Stomach smooth muscle (tissue), 2 donors: ENCODE measurements at regions not wholly inside any gene's neighbourhood (a gene's known extent, or its start where the extent isn't known, plus 50 kb on each side); places are given as distances from the start of the nearest gene placed in this dataset.

ENCODE experiments used
- H3K27ac ChIP-seq: one replicate; pipeline ENCODE4 v1.7.0; 2013; ENCODE audit warnings: mild to moderate bottlenecking, low read length, inconsistent platforms
- H3K27me3 ChIP-seq, 2 donors: one replicate each; pipeline ENCODE4 v1.7.0; 2013; ENCODE audit warnings: low read length in 2 of 2; ENCODE audit not compliant: insufficient read depth in 2 of 2, control insufficient read depth in 1 of 2
- H3K36me3 ChIP-seq, 2 donors: one replicate each; pipeline ENCODE4 v1.7.0; 2013; ENCODE audit warnings: low read length in 2 of 2; ENCODE audit not compliant: control insufficient read depth in 2 of 2, insufficient read depth in 2 of 2
- H3K4me1 ChIP-seq: one replicate; pipeline ENCODE4 v1.7.0; 2013; ENCODE audit warnings: low read length; ENCODE audit not compliant: control insufficient read depth, insufficient read depth
- H3K4me3 ChIP-seq, 2 donors: one replicate each; pipeline ENCODE4 v1.7.0; 2013; ENCODE audit warnings: low read length in 2 of 2
- H3K9ac ChIP-seq, 2 donors: one replicate each; pipeline ENCODE4 v1.7.0; 2013; ENCODE audit warnings: low read length in 2 of 2, mild to moderate bottlenecking in 1 of 2
- H3K9me3 ChIP-seq, 2 donors: one replicate each; pipeline ENCODE4 v1.7.0; 2013; ENCODE audit warnings: low read length in 2 of 2; ENCODE audit not compliant: control insufficient read depth in 2 of 2
- donor health status: healthy.
- donor health status: Pancreatic carcinoma.

DNA sequence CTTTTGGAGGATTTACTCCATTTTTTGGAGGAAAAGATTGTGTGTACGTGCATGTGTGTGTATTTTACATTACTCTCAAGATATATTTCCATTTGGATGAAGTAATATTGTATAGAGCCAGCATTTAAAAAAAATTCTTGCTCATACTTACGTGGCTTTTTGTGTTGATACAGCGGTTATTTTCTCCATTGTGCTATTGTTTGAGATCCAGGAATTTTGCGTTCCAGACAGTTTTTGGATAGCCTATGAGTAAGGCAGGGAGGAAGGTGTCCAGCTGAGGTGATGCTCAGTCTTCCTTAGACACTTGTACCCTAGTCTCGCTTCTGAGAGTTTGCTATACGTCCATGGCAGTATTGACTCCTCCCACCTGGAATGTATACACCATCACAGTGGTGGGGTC, 92.2 kb upstream of the ARHGEF7 start:
- Histone ChIP-seq H3K9ac (no peak overlapping the region), H3K36me3 (no peaks in the 10 kb centered on the region), H3K4me3 (no peak overlapping the region), H3K4me1 (no peaks in the 10 kb centered on the region), H3K27me3 (no peaks in the 10 kb centered on the region), H3K27ac (no peak overlapping the region), H3K9me3 (peaks cover 0 to 11% of the 10 kb centered on the region in 2 donors)

DNA sequence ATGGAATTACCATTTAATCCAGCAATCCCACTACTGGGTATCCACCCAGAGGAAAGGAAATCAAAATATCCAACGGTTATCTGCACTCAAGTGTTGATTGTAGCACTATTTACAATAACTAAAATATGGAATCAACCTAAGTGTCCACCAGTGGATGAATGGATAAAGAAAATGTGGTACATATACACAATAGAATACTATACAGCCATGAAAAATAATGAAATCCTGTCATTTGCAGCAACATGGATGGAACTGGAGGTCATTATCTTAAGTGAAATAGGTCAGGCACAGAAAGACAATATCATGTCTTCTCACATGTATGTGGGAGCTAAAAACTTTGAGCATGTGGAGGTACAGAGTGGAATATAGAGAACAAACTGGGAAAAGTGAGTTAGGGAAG, 92.9 kb upstream of the ARHGEF7 start:
- H3K4me1 ChIP-seq, result no peaks in the 10 kb centered on the region
- H3K4me3 ChIP-seq, result no peak overlapping the region
- peaks cover 0 to 11% of the 10 kb centered on the region in 2 donors for H3K9me3 ChIP-seq
- no peaks in the 10 kb centered on the region for H3K36me3 ChIP-seq
- H3K27me3 ChIP-seq, result no peaks in the 10 kb centered on the region
- H3K27ac ChIP-seq, result no peak overlapping the region
- H3K9ac ChIP-seq, result no peak overlapping the region

DNA sequence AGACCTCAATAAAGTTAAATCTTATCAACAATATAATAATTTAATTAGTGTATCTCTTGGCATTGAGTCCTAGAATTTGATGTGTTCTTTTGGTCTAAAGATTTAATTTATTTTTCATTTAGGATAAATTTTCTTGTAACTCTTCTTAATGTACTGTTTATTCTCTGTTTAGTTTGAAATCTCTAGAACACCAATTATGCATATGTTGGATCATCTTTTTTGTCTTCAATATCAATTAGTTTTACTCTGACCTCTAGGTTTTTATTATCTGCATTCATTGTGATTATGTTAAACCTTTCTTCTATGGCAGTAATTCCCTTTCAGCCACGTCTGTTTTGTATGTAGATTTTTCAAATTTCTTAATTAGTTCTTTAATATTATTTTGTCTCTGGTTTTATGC, 93.8 kb upstream of the ARHGEF7 start:
- H3K9me3 ChIP-seq, result peaks cover 0 to 11% of the 10 kb centered on the region in 2 donors
- no peaks in the 10 kb centered on the region for H3K27me3 ChIP-seq
- no peaks in the 10 kb centered on the region for H3K36me3 ChIP-seq
- no peak overlapping the region for H3K27ac ChIP-seq
- H3K4me1 ChIP-seq, result no peaks in the 10 kb centered on the region
- no peak overlapping the region for H3K4me3 ChIP-seq
- H3K9ac ChIP-seq, result no peak overlapping the region

DNA sequence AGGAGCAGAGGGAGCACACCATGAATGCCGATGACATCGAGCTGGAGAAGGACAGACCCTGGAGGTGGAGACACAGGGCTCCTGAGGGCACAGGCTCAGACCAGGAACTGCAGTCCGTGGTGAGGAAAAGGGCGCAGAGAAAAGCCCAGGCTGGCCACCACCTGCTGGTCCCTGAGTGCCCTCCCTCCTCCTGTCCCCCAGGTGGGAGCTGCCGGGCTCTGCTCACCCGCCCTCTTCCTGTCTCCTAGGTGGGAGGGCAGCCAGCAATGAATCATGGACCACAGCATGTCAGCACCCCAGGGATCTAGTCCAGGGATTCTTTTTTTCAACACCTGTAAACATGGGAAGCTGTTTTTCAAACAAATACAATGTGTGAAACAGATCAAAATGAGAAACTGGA, 94.6 kb upstream of the ARHGEF7 start:
- H3K27ac ChIP-seq, result no peak overlapping the region
- H3K27me3 ChIP-seq, result no peaks in the 10 kb centered on the region
- H3K36me3 ChIP-seq, result no peaks in the 10 kb centered on the region
- H3K4me1 ChIP-seq, result no peaks in the 10 kb centered on the region
- no peak overlapping the region for H3K9ac ChIP-seq
- peaks cover 0 to 11% of the 10 kb centered on the region in 2 donors for H3K9me3 ChIP-seq
- no peak overlapping the region for H3K4me3 ChIP-seq

DNA sequence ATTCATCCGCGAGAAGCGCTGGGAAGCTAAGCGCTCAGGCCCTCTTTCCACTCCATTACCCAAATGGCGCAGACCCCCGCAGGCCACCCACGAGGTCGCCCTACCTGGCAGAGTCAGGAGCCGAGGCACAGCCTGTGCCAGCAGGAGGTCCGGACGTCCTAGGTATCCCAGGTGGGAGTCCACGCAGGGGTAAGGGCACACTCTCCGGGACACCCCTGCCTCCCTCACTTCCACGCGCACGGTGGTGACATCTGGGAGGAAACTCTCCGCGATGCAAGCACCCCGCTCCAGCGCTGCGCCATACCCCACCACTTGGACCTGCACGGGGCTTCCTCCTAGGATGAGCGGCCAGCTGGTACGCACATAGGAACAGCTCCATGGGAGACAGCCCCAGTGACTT, 95.1 kb upstream of the ARHGEF7 start:
- Histone ChIP-seq H3K4me1 (no peaks in the 10 kb centered on the region), H3K9me3 (peaks cover 0 to 11% of the 10 kb centered on the region in 2 donors), H3K36me3 (no peaks in the 10 kb centered on the region), H3K27ac (no peak overlapping the region), H3K4me3 (no peak overlapping the region), H3K9ac (no peak overlapping the region), H3K27me3 (no peaks in the 10 kb centered on the region)

DNA sequence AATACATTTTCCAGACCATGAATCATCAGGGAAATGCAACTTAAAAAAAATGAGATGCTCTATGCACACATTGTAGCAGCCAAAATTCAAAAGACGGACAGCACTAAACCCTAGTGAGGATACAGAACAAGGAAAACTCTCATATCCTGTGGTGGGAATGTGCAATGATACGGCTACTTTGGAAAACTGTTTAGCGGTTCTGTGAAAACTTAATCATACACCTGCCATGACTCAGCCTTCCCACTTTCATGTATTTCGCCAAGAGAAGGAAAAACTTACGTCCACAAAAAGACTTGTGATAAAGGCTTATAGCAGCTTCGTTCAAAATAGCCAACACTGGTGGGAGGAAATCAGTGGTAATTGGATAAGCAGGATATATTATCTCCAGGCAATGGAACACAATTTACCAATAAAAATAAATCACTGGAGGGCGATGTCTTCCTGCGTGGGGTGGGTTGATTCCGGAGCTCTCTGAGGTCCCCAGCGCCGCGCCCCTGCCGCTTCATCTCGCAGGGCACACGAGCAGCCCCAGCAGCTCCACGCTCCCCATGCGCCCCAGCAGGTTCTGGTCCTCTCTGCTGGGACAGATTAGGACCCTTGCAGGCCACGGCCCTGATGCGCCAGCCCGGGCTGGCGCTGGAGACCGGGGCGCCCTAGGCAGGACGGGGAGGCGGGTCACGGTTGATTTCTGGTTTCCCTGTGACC, 97.2 kb upstream of the ARHGEF7 start:
- no peaks in the 10 kb centered on the region for H3K4me1 ChIP-seq
- peaks cover 0 to 11% of the 10 kb centered on the region in 2 donors for H3K9me3 ChIP-seq
- no peaks in the 10 kb centered on the region for H3K36me3 ChIP-seq
- no peaks in the 10 kb centered on the region for H3K27me3 ChIP-seq
- H3K4me3 ChIP-seq, result no peak overlapping the region
- no peak overlapping the region for H3K9ac ChIP-seq
- no peak overlapping the region for H3K27ac ChIP-seq

DNA sequence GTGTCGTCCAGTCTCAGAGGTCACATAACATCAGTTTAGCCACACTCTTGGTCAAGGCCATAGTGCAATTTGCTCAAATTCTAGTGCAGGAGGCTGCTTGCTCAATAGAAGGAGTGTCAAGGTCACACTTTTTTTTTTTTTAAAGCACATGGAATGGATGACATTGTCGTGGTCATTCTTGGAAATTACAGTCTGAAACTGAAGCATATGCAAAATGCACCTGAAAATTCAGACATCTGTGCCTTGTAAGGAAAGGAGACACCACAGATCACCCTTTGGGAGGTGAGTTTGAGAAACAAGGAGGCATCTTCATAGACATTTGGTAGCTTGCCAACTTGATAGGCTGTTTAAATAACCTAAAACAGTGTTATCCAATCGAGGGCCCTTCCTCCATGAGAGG, 98.3 kb upstream of the ANKRD10 start:
- H3K4me1 ChIP-seq, result no peaks in the 10 kb centered on the region
- H3K27ac ChIP-seq, result no peak overlapping the region
- no peaks in the 10 kb centered on the region for H3K36me3 ChIP-seq
- H3K4me3 ChIP-seq, result no peak overlapping the region
- no peak overlapping the region for H3K9ac ChIP-seq
- H3K27me3 ChIP-seq, result no peaks in the 10 kb centered on the region
- no peaks in the 10 kb centered on the region for H3K9me3 ChIP-seq

DNA sequence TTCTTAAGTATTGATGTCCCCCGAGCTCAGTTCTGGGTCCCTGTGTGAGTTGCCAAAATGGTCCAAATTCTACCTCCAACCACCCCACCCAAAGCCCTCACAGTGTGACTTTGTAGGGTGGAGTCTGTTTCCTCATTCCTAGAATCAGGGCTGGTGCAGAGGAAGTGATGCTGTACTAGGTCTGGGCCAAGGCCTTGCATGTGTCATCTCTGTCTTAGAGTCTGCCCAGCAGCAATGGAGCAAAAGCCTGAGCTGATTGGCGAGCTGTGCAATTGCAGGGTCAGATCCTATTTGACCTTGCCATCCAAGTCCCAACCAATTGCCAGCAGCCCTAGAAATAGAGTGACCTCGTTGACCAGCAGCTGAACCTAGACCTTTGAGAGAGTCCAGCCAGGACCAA, 97.0 kb upstream of the ANKRD10 start:
- no peaks in the 10 kb centered on the region for H3K9me3 ChIP-seq
- H3K4me3 ChIP-seq, result no peak overlapping the region
- no peak overlapping the region for H3K27ac ChIP-seq
- H3K9ac ChIP-seq, result no peak overlapping the region
- peaks cover 4% of the 10 kb centered on the region for H3K4me1 ChIP-seq
- H3K36me3 ChIP-seq, result no peaks in the 10 kb centered on the region
- no peaks in the 10 kb centered on the region for H3K27me3 ChIP-seq

DNA sequence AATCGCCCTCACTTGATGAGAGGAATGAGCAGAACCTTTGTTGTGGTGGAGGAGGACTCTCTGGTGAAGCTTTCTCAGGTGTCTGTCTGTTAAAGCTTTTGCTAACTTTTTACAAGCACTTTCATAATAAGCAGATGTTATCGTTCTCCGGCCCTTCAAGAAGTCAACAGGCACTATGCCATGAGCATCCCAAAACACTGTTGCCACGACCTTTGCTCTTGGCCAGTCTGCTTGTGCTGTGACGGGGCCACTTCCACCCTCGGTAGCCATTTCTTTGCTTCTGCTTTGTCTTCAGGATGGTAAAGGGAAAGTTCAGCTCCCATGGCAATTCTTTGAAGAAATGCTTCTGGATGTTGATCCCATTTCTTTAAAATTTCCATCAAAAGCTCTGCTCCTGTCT, 93.5 kb upstream of the ANKRD10 start:
- H3K4me3 ChIP-seq, result no peak overlapping the region
- H3K27ac ChIP-seq, result no peak overlapping the region
- H3K9me3 ChIP-seq, result no peaks in the 10 kb centered on the region
- H3K9ac ChIP-seq, result no peak overlapping the region
- H3K4me1 ChIP-seq, result peaks cover 15% of the 10 kb centered on the region
- H3K27me3 ChIP-seq, result no peaks in the 10 kb centered on the region
- H3K36me3 ChIP-seq, result no peaks in the 10 kb centered on the region

DNA sequence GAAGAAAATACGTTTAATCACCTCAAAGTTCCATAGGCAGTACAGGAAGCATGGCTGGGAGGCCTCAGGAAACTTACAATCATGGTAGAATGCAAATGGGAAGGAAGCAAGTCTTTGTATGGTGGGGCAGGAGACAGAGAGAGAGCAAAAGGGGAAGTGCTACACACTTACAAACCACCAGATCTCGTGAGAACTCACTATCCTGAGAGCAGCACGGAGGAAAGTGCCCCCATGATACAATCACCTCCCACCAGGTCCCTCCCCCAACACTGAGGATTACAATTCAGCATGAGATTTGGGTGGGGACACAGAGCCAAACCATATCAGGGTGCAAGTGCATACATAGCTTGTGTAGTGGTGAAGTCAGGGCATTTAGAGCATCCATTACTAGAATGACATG, 92.3 kb upstream of the ANKRD10 start:
- Histone ChIP-seq H3K36me3 (no peaks in the 10 kb centered on the region), H3K27ac (peak overlapping the region; percentile 89), H3K4me1 (peaks cover 15% of the 10 kb centered on the region), H3K27me3 (no peaks in the 10 kb centered on the region), H3K9ac (no peak overlapping the region), H3K9me3 (no peaks in the 10 kb centered on the region), H3K4me3 (no peak overlapping the region)

DNA sequence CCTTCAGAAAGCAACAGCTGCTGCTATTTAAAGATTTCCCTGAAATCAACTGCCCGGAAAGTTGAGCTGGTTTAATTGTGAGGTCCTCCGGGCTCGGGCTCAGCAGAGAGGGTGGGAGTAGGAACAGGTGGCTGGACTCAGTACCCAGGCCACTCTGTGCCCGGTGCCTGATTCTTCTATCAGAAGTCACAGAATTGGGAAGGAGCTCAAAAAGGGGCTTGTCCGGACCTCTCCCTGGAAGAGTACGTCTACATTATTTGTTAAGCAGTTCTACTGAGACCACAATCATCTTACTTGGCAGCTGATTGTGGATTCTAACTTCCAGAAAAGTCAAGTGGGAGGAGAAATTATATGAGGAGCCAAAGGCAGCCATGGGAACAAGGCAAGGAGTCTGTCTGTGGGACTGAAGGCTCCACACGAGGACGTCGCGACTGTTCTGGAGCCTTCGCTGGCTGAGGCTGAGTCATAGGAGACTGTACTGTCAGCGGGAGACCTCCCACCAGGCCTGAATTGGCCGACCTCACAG, 91.7 kb upstream of the ANKRD10 start:
- peak overlapping the region; percentile 13 to 42 for H3K9ac ChIP-seq

More for the DNA sequence above, 91.7 kb upstream of the ANKRD10 start:
- Histone ChIP-seq H3K27me3 (no peaks in the 10 kb centered on the region), H3K4me1 (peaks cover 15% of the 10 kb centered on the region), H3K4me3 (peak overlapping the region; percentile 2 to 57), H3K36me3 (no peaks in the 10 kb centered on the region), H3K9me3 (no peaks in the 10 kb centered on the region), H3K27ac (peak overlapping the region; percentile 89)
